Stimulated activated CD4-positive, alpha-beta T cell treated with anti-CD3 and anti-CD28 coated beads, TNF-alpha, amount 100 ng/mL, for 24 hours (primary cell): ENCODE measurements at regions not wholly inside any gene's neighbourhood (a gene's known extent, or its start where the extent isn't known, plus 50 kb on each side); places are given as distances from the start of the nearest gene placed in this dataset.
A peak's percentile ranks its signal among the peaks of the same experiment; 100 is the strongest.

ENCODE experiments used
- DNase-seq, 3 experiments: peaks; one replicate each; pipeline ENCODE4 v3.0.0-alpha.2; 2020; ENCODE audit warnings: low read depth in 3 of 3

DNA sequence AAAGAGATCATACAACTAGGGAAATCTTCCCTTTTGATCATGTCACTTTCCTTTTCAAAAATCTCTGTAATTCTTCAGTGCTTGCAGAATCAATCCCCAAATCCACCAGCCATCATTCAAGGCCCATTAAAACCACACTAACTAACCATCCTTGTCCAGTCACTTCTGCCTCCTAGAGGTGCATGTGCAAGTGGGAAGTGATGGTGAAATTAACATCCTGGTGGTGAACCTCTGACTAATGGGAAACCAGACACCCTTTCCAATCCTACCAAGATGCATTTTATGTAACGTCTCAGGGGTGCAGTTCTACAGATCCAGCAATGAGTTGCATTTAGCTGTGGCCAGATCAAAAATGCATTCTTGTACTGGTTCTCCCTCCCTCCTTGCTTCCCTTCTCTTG lies 341.8 kb downstream of the RAPGEF2 start:
- DNase-seq = no peak

DNA sequence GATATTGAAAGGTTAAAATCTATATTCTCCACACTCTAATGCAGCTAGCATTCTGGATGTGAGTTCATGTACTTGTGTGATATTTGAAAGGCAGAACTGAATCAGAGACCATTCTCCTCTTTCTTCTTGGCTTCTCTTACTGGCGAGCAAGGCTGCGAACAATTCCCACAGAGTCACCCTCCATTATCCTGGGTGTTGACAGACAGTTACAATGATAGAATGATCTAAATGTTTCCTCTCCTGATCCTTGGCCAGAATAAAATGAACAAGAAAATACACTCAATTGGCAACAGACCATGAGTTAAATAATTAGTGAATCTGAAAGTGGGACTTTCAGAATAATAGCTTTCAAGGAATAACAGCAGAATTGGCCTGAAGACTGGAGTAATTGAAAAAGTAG lies 342.8 kb downstream of the RAPGEF2 start:
- no peak for DNase-seq

DNA sequence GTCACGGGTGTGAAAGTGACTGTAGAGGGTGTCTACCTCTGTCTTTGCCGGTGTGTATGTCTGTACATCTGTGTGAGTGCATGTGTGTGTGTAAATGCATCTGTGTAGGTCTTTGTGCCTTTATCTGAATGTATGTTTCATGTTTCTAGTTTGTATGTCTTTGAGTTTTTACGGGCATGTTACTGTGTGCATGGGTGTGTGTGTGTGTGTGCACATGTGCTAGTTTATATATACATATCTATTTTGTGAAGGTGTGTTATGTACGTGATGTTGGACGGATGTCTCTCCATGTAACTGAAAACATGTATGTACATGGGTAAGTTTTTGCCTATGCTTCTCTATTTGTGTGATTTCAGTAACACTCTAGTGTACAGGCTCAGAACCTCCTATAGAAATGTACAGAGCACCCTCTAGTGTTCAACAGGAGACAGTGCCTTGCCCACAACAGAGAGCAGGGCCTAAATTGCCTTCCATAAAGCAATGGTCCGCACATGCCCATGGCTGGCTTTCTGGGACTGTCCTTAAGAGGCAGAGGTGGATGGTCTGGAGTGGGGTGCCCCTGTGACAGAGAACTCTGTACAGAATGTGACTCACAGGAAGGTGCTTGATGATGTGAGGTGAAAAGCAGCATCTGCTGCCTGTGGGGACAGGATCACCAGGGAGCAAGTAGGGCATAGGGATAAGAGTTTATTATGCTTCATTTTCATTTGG lies 343.5 kb downstream of the RAPGEF2 start:
- DNase-seq = peak in 1 of 3 experiments; percentile 7

DNA sequence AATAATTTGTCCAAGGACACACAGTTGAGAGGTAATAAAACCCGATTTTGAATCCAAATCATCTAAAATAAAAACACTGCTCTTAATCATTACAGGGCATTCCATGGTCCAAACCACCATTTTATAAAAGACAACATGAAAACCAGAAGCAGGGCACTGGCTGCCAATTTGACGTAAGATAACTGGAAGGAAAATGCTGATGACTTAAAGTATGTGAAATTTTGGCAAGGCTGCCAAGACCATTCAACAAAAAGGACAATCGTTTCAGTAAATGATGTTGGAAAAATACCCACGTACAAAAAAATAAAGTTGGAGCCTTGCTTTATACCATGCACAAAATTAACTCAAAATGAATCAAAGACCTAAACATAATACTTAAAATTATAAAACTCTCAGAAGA lies 344.4 kb downstream of the RAPGEF2 start:
- DNase-seq = no peak

DNA sequence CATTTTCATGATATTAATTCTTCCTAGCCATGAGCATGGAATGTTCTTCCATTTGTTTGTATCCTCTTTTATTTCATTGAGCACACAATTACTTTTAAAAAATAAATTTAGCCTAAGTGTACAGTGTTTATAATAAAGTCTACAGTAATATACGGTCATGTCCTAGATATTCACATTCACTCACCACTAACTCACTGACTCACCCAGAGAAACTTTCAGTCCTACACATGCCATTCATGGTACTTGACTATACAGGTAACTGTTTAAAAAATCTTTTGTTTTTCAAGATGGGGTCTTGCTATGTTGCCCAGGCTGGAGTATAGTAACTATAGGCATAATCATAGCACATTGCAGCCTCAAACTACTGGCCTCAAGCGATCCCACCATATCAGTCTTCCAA lies 348.1 kb downstream of the RAPGEF2 start:
- no peak for DNase-seq

DNA sequence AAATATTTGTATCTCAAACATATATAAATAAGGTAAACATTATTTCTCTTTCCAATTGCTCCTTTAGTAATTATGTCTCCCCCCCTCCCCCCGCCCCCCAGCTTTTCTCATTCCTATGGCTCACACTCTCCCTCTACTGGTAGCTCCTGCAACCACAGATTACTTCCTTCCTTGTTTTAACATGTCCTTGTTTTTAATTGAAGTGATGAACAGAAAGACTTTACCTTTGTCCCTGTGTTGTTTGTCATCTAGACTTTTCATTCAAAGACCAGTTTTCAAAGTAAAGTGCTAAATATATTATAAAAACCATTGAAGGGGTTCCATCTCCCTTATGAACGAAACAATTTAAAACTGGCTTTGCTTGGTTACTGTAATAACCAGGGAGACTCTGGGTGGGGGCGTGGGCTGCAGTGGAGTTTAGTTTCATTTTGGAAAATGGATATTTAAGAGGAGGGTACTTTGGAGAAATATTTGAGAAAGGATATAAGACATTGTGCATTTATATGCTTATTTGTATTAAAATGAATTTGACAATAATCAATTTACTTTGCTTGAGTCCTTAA lies 352.9 kb downstream of the RAPGEF2 start:
- DNase-seq = no peak

DNA sequence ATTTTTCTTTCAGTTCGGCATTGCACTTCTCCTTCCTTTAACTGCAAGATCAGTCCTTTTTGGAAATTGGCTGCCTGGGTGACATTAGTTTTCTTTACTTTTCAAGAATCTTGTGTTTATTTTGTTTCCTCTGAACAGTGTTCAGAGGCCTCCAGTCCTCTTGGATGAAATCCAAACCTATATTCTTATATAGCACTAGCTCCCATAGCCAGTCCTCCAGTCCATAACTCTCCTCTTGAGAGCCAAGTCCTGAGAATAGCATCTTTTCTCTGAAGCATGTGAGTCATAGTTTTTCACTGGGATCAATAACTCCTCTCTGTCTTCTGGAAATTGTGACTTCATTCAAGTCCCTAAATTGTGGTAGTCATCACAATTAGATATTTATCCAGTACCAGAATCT lies 357.5 kb downstream of the RAPGEF2 start:
- DNase-seq = no peak

DNA sequence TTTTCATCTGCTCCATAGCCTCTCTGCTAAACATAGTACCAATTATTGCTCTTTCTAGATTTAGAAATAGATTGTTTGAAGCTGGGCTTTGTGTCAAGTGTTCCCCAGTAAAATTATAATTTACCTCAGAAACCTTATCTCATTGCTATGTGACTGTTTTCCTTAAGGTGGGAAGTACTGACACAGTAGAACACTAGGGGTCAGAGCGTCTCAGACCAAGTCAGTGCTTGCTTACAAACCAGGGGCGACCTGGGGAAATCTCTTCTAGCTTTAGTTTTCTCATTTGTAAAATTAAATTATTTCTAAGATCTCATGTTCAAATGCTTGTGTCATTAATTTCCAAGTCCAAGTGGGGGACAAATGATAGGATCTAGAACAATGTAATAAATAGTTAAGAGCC lies 360.4 kb downstream of the RAPGEF2 start:
- DNase-seq = no peak

DNA sequence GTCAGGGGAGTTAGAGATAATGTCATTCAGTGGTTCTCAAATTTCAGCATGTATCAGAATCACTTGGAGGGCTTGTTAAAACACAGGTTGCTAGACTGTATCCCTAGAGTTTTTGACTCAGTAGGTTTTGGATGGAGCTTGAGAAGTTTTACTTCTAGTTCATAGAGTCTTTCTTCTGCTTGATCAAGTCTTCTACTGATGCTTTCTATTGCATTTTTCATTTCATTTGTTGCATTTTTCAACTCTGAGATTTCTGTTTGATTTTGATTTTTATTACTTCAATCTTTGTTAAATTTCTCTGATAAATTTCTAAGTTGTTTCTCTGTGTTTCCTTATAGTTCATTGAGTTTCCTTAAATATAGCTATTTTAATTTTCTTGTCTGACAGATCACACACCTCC lies 361.4 kb downstream of the RAPGEF2 start:
- DNase-seq = no peak

DNA sequence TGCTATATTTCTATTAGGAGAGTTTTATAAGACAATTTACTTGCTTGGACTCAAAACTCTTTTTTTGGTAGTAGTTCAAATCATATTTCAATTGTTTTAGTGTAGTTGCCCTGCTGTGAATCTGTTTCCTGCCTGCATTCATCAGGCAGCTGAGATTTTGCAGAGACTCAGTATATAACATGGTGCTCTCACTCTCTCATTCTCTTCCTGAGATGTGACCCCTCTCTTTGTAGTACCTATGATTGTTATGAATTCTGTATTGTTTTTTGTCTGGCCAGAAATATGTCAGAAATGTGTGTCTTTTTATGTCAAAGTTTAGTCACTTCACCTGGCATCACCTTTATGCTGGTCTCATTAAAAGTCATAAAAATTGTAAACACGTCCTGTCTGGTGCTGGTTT lies 374.0 kb downstream of the RAPGEF2 start:
- no peak for DNase-seq

DNA sequence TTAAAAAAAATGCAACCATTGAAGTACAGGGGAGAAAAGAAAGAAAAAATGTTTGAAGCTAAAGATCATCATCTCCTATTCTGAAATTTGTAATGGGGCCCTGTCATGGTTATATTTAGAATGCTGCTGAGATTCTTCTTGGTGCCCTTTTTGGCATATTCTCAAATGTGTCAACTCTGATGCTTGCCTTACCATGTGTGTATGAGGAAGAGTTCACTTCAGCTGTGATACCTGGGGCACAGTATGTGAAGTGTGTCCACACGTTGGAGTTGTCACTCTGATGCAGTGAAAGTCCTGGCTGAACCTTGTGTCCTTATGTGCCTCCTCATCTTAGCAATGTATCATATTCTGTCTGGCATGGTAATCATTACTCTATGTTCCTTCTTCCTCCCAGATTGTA lies 377.9 kb downstream of the RAPGEF2 start:
- no peak for DNase-seq

DNA sequence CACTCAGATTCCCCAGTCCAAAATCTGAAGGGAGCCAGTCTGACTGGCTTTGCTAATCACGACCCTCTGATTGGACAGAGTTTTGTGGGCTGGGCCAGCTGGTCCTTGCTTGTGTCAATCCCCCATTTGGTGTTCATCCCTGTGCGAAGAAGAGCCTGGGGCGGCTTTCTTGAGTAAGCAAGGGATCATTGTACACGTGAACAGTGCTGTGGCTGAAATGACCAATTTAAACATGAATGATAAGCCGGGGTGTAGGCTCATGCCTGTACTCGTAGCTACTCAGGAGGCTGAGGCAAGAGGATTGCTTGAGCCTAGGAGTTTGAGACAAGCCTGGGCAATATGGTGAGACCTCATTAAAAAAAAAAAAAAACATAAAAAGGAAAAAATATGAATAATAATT lies 379.1 kb downstream of the RAPGEF2 start:
- DNase-seq = no peak

DNA sequence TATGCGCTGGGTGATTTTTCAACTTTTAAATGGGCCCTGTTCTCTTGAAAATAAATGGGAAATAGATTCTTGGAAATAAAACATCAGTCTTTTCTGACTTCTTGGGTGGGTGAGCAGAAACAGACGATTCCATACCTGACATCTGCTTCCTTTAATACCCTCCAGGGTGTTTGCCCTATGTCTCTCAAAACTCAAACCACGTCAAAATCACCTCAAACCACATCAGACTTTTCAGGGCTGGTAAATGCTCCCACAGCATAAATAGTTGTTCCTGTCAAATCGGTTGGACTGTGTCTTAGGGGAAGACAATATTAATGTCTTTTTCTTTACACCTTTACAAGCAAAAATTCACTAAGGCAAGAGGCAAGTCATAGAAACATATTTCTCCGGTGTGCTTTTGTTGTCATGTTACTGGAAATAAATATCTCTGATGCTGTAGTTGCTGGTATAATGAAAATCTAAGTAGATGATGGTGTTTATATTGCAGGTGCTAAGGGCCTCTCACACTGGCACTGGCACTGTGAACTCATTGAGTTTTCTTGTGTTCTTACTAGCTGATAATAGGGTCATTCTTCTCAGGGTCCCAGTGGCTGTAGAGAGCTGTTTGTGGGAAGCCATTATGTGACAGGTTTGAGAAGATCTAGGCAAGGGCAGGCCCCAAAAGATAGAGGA lies 380.4 kb downstream of the RAPGEF2 start:
- no peak for DNase-seq

DNA sequence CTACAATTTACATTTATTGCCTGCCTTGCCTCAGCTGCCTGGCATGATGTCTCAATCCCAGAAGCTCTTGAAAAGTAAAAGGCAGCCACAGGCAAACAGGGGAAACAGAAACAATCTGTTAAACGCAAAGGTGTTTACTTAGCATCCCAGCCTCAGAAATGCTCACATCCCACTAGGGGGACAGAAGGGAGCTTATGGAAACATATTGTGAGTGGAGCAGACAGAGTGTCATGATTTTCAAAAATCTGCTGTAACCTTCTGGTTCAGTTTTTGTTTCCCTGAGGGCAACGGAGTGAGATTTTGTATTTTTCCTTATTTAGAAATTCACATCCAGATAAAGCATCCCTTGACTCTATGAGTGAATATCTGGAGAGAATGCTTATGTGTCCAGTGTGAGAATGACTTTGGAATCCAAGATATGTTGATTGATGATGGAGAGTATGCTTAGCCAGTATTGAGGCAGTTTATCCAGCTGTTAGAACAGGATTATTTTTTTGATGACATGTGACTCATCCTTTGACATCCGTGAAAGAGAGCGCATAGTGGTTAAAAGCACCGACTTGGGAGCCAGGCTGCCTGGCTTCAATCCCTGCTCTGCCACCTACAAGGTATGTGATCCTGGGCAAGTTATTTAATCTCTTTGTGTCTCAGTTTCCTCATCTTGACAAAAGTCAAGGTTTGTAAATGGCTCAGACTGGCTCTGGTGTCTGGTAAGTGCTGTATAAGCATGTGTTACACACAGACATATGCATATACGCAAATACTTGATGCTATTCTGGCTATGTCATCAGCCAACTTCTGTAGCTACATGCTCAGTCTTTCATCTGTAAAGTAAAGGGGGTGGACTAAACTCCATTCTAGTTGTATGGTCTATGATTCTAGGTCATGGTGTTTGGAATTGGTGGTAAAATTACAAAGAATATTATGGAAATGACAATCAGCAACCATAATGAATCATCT lies 381.2 kb downstream of the RAPGEF2 start:
- no peak for DNase-seq

DNA sequence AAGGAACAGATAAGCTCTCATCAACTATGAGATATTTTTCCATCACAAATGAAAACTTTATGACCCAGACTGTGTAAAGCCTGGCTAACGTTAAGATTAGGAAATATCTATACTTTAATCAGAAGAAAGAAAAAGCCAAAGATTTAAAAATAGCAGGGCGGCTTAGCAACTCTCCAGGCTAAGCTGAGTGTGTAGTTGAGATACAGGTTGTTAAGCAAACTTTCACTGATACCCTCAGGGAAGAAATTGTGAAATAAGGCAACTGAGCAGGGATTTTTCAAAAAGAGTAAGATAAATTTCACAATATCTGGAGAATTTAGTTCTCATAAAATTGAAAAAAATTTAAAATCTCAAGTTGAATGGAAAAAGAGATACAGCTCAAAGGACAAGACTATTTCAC lies 382.0 kb downstream of the RAPGEF2 start:
- DNase-seq = no peak

DNA sequence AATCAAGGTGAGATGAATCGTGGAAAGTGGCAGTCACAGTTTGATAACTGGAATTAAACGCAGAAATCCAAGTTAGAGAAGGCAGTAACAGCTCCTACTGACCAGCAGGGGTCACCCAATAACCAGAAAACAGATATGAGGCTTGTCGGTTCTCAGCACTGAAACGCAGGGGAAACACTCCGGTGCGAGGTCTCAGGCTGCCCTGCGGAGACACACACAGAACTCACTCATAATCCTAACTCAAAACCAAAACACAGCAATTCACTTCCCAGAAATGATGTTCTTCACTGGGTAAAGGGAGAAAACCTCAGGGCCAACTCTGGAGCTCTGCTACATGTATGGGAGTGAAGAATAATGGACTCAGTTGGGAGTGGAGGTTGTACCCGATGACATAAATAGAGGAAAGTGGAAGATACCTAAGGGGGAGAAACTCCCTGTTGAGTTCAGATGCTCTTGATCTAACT lies 384.4 kb downstream of the RAPGEF2 start:
- peak in 1 of 3 experiments; percentile 1 for DNase-seq

DNA sequence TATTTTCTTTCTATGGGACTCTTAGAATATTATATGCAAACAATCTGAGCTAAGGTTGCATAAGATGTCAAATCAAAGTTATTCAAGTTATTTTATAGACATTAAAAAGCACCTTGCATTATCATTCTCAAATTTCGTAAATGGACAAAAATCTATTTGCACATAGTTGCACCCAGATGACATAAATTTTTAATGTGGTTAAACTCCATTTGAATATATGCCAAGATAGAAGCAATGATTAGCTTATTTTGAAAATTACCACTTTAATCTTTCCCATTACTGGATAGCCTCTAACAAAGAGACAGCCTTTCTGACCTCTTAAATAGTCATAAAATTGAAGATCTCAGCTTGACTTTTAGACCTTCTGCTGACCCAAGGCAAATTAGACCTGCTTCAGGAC lies 386.8 kb downstream of the RAPGEF2 start:
- no peak for DNase-seq

DNA sequence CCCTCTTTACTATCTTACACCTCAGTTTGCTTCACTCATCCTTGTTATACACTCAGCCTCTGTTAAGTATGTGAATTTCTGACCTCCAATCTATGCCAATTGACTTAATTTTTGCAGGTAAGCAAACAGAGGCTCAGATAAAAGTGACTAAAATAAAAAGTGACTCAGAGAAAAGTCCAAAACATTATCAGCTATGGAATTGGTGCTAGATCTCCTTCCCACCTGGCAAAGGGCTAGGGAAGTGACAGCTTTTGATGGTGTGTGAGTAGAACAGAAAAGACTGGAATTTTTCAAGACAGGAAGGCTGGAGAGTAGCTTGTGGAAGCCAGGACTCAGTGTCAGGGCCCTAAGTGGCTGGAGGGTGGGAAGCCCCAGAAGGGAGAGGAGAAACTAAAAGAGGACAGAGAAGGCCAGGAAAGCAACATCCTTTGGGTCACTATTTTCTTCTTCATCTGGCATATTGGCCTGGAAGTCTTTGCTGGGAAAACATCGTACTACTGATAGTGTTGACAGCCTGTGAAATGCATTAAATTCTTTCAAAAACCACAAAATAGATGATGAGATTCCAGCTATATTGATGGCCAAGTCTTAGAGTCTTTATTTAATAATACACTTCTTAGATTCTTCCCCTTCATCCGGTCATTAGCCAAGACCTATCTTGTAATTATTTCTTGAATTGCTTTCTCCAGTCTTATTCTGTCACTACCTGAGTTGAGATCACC lies 392.8 kb downstream of the RAPGEF2 start:
- no peak for DNase-seq

DNA sequence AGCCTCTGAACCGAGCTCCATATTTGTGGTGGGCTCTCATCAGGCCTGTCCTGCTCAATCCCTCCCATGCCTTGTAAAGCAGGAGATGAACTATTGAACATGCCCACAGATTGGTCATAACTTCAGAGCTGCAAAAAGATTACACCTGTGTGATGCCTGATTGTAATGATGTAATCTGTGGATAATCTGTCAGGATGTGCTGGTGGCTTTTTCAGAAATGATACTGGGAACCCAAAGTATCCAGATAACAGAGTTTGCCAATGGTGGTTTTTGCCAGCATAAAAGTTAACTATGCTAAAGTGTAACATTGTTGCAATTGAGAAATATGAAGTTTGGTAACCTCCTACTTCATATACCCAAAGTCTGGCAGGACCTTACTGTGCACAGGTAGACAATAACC lies 393.4 kb downstream of the RAPGEF2 start:
- no peak for DNase-seq

DNA sequence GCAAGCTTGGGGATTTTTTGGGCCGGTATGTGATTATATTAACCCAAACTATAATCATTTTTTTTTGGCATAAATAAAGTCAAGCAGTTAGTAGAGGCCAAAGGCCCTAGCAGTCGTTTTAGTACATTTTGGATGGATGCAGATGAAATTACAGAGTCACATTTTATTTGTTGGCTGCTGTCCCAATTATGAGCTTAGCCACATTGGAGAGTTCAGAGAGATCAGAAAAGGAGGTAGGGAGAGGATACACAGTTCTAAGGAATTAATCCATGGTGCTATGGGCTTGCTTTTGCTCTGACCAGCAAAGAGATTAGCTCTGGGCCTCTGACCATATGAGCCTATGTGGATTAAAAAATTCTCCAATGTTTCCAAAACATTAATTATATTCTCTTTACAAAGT lies 395.1 kb downstream of the RAPGEF2 start:
- no peak for DNase-seq

DNA sequence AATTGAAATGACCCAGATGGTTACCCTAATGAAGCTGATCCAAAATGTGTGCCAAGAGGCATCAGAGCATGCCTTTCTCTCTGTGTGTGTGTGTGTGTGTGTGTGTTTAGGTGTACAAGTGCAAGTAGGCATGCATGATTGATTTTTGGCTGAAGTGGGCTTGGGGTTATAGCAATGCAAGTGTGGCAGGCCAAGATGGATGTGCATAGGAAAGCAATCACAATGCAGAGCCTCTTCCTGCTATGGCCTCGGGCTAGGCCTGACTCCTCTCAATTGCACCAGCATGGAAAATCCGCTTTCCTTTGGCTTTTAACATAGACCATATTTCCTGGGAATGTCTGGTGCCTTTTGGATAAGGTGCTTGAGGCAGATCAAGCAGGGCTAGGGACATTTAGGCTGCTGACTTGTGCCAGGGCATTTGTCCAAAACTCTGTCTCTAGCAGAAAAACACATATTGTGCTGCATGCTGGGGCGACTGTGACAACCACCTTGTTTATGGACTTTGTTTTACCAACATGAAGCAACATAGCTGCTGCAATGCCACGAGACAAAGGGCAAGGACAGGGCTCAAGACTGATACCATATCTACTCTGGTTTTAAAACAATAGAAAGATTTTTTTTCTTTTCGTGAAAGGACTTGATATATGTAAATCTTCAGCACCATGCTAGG lies 395.7 kb downstream of the RAPGEF2 start:
- no peak for DNase-seq
